Lung (tissue), 11 donors: ENCODE measurements at regions not wholly inside any gene's neighbourhood (a gene's known extent, or its start where the extent isn't known, plus 50 kb on each side); places are given as distances from the start of the nearest gene placed in this dataset.

Source experiments
- ATAC-seq: fragments of 200-7000 bp; cut with Tn5 transposase; one replicate; pipeline ENCODE4 v1.9.1; 2020; ENCODE audit warnings: moderate number of reproducible peaks; ENCODE audit not compliant: insufficient read depth, low FRiP score
- DNase-seq, 3 donors: peaks; one replicate each; pipeline ENCODE4 v3.0.0-alpha.2; 2013 to 2017
- H3K27ac ChIP-seq, 2 donors: one replicate each; pipeline ENCODE4 v1.5.1; 2013; ENCODE audit warnings: mild to moderate bottlenecking in 2 of 2, moderate library complexity in 2 of 2, control low read depth in 1 of 2, inconsistent platforms in 1 of 2, low read depth in 1 of 2, low read length in 1 of 2
- H3K27me3 ChIP-seq, 3 donors: one replicate each; pipeline ENCODE4 v1.5.1; 2013; ENCODE audit warnings: low read length in 2 of 3; ENCODE audit not compliant: control insufficient read depth in 3 of 3, insufficient read depth in 3 of 3
- H3K36me3 ChIP-seq, 4 donors: one replicate each; pipeline ENCODE4 v1.5.1; 2013; ENCODE audit warnings: low read length in 4 of 4, mild to moderate bottlenecking in 1 of 4, moderate library complexity in 1 of 4; ENCODE audit not compliant: control insufficient read depth in 4 of 4, insufficient read depth in 4 of 4
- H3K4me1 ChIP-seq, 5 donors: one replicate each; pipeline ENCODE4 v1.5.1; 2013; ENCODE audit warnings: low read length in 5 of 5, mild to moderate bottlenecking in 2 of 5, moderate library complexity in 1 of 5; ENCODE audit not compliant: control insufficient read depth in 5 of 5, insufficient read depth in 5 of 5
- H3K4me3 ChIP-seq: one replicate; pipeline ENCODE4 v1.5.1; 2013; ENCODE audit warnings: mild to moderate bottlenecking, control low read depth, moderate library complexity
- H3K9ac ChIP-seq, 2 donors: one replicate each; pipeline ENCODE4 v1.5.1; 2013; ENCODE audit warnings: low read length in 2 of 2, control low read depth in 1 of 2; ENCODE audit not compliant: insufficient read depth in 1 of 2
- H3K9me3 ChIP-seq, 4 donors: one replicate each; pipeline ENCODE4 v1.5.1; 2013; ENCODE audit warnings: low read length in 3 of 4, mild to moderate bottlenecking in 1 of 4, moderate library complexity in 1 of 4; ENCODE audit not compliant: control insufficient read depth in 4 of 4, insufficient read depth in 3 of 4
- CTCF ChIP-seq: IDR thresholded peaks from 2 replicates; pipeline ENCODE4 v1.5.1; 2012; ENCODE audit warnings: mild to moderate bottlenecking; ENCODE audit errors: control extremely low read depth, extremely low read depth
- WGBS, 2 donors: extraction: QIAGEN DNeasy Blood & Tissue Kit; methylation state at CpG; one replicate each; pipeline ENCODE4 v1.1.7; 2013; 5-methylcytosine and 5-hydroxymethylcytosine counted together
- donor health status: control.
- donor health status: control.
- donor health status: Bipolar disorder and iron deficiency.
- donor health status: healthy.
- donor health status: DM: yes; HTN: yes; CAD: no.

- ATAC-seq, result no peak
- H3K9me3 ChIP-seq, result peaks cover 0 to 7% (median 5%) of the 10 kb centered on the region in 4 donors
- no peaks in the 10 kb centered on the region for H3K4me1 ChIP-seq
- TF ChIP-seq CTCF, result no peak
- no peaks in the 10 kb centered on the region for H3K36me3 ChIP-seq
- H3K27ac ChIP-seq, result no peak overlapping the region
- no peaks in the 10 kb centered on the region for H3K27me3 ChIP-seq
- no peak overlapping the region for H3K4me3 ChIP-seq
- DNase-seq, result no peak
- H3K9ac ChIP-seq, result no peak overlapping the region
These were observed 876.7 kb downstream of the QKI start for GRCh38 chr6:164291224-164291623.

GRCh38 chr6:164290101-164290500 is 875.6 kb downstream of the QKI start:
- H3K27ac ChIP-seq, result no peak overlapping the region
- no peak for TF ChIP-seq CTCF
- no peaks in the 10 kb centered on the region for H3K4me1 ChIP-seq
- 88 to 91% methylated on average over 3 of the region's 3 CpGs for WGBS, 2 donors
- H3K27me3 ChIP-seq, result no peaks in the 10 kb centered on the region
- no peak for ATAC-seq
- no peaks in the 10 kb centered on the region for H3K36me3 ChIP-seq
- no peak for DNase-seq
- H3K9me3 ChIP-seq, result peaks cover 0 to 7% (median 5%) of the 10 kb centered on the region in 4 donors
- no peak overlapping the region for H3K4me3 ChIP-seq
- no peak overlapping the region for H3K9ac ChIP-seq

- peak in 1 of 3 donors; percentile 2 for DNase-seq
- no peaks in the 10 kb centered on the region for H3K36me3 ChIP-seq
- no peak overlapping the region for H3K9ac ChIP-seq
- no peak for ATAC-seq
- H3K27me3 ChIP-seq, result no peaks in the 10 kb centered on the region
- WGBS, 2 donors, result 39 to 64% methylated on average over 3 of the region's 3 CpGs
- TF ChIP-seq CTCF, result no peak
- H3K9me3 ChIP-seq, result peaks cover 0 to 4% (median under 1%) of the 10 kb centered on the region in 4 donors
- H3K4me1 ChIP-seq, result no peaks in the 10 kb centered on the region
- H3K4me3 ChIP-seq, result no peak overlapping the region
- H3K27ac ChIP-seq, result no peak overlapping the region
These were observed 871.5 kb downstream of the QKI start for GRCh38 chr6:164286011-164286410.

- peaks cover 0 to 6% (median 0%) of the 10 kb centered on the region in 4 donors for H3K9me3 ChIP-seq
- 71 to 74% methylated on average over 5 of the region's 5 CpGs for WGBS, 2 donors
- ATAC-seq (no peak), DNase-seq (no peak)
- no peaks in the 10 kb centered on the region for H3K36me3 ChIP-seq
- no peak overlapping the region for H3K9ac ChIP-seq
- H3K27ac ChIP-seq, result no peak overlapping the region
- no peak overlapping the region for H3K4me3 ChIP-seq
- no peak for TF ChIP-seq CTCF
- H3K27me3 ChIP-seq, result no peaks in the 10 kb centered on the region
- no peaks in the 10 kb centered on the region for H3K4me1 ChIP-seq
These were observed 869.1 kb downstream of the QKI start for GRCh38 chr6:164283574-164283973.
